Keratinocyte (primary cell): ENCODE measurements at regions not wholly inside any gene's neighbourhood (a gene's known extent, or its start where the extent isn't known, plus 50 kb on each side); places are given as distances from the start of the nearest gene placed in this dataset.
"Not testable (repeated sequence)": the region's sequence is repeated elsewhere in the genome, so short reads cannot be mapped to it uniquely, and the experiment has no call there.

Source experiments
- DNase-seq: peaks from one replicate; pipeline ENCODE4 v3.0.0-alpha.2; 2011; ENCODE audit warnings: low read depth, missing footprints, low spot score
- FAIRE-seq: peaks from 2 replicates; lab custom pipeline; 2011; peaks lifted over from hg19 to GRCh38; lab: Jason Lieb, UNC
- H2AFZ ChIP-seq: 2 replicates; pipeline ENCODE4 v1.6.0; 2012; ENCODE audit warnings: low read length, control low read depth, inconsistent platforms; ENCODE audit not compliant: control insufficient read depth
- H3K27ac ChIP-seq: 2 replicates; pipeline ENCODE4 v1.5.1; 2011; ENCODE audit warnings: low read length; ENCODE audit not compliant: control insufficient read depth, insufficient read depth
- H3K27me3 ChIP-seq: 3 replicates; pipeline ENCODE4 v1.6.0; 2011; ENCODE audit warnings: low read length; ENCODE audit not compliant: control insufficient read depth, insufficient read depth; ENCODE audit errors: extremely low read depth
- H3K36me3 ChIP-seq, 2 experiments: 2 replicates in 1 of 2; 3 replicates in 1 of 2; pipeline ENCODE4 v1.5.1; 2011; ENCODE audit warnings: low read length in 2 of 2, mild to moderate bottlenecking in 1 of 2; ENCODE audit not compliant: control insufficient read depth in 2 of 2, insufficient read depth in 2 of 2; ENCODE audit errors: extremely low read depth in 1 of 2
- H3K4me1 ChIP-seq: 3 replicates; pipeline ENCODE4 v1.5.1; 2011; ENCODE audit warnings: low read length; ENCODE audit not compliant: control insufficient read depth, insufficient read depth; ENCODE audit errors: extremely low read depth
- H3K4me2 ChIP-seq: 3 replicates; pipeline ENCODE4 v1.6.0; 2011; ENCODE audit warnings: low read depth, low read length; ENCODE audit not compliant: control insufficient read depth, insufficient read depth; ENCODE audit errors: extremely low read depth
- H3K4me3 ChIP-seq, 3 experiments: fragments of 200-600 bp in 1 of 3; sonication (generic) in 1 of 3; 2 replicates in 2 of 3; 3 replicates in 1 of 3; pipeline ENCODE4 v1.5.1; 2011 to 2016; ENCODE audit warnings: low read length in 3 of 3, mild to moderate bottlenecking in 3 of 3, control low read depth in 2 of 3, inconsistent platforms in 1 of 3, low read depth in 1 of 3, mixed read lengths in 1 of 3, mixed run types in 1 of 3, moderate library complexity in 1 of 3; ENCODE audit not compliant: control insufficient read depth in 2 of 3, insufficient read depth in 2 of 3; ENCODE audit errors: extremely low read depth in 1 of 3
- H3K79me2 ChIP-seq: 2 replicates; pipeline ENCODE4 v1.6.0; 2012; ENCODE audit warnings: low read length; ENCODE audit not compliant: control insufficient read depth, insufficient read depth
- H3K9ac ChIP-seq: 3 replicates; pipeline ENCODE4 v1.6.0; 2011; ENCODE audit warnings: low read length; ENCODE audit not compliant: control insufficient read depth, insufficient read depth; ENCODE audit errors: extremely low read depth
- H3K9me1 ChIP-seq: 3 replicates; pipeline ENCODE4 v1.6.0; 2011; ENCODE audit warnings: low read length; ENCODE audit not compliant: control insufficient read depth, insufficient read depth; ENCODE audit errors: extremely low read depth
- H3K9me3 ChIP-seq: 2 replicates; pipeline ENCODE4 v1.5.1; 2012; ENCODE audit warnings: low read depth, low read length; ENCODE audit not compliant: control insufficient read depth
- H4K20me1 ChIP-seq: 3 replicates; pipeline ENCODE4 v1.6.0; 2011; ENCODE audit warnings: low read length; ENCODE audit not compliant: control insufficient read depth, insufficient read depth; ENCODE audit errors: extremely low read depth
- EZH2 ChIP-seq: IDR thresholded peaks from one replicate; pipeline ENCODE4 v1.6.1; 2012; ENCODE audit warnings: inconsistent platforms, mild to moderate bottlenecking, low read length, moderate library complexity
- dilution Hi-C: fragments of 300-500 bp; cut with MboI; formaldehyde crosslinking; loops from one replicate; pipeline ENCODE4 v1.7.0; 2020; ENCODE audit warnings: low sequenced_read_pairs; ENCODE audit not compliant: extremely low pct_ligation_motif_present
- TF ChIP-seq, protein P1 (sequence below), 3 experiments: IDR thresholded peaks in 1 of 3; conservative IDR thresholded peaks in 1 of 3; optimal IDR thresholded peaks in 1 of 3; 2 replicates in 2 of 3; 3 replicates in 1 of 3; pipeline versions ENCODE3 to v1.5.1; 2011; ENCODE audit warnings: low read length in 3 of 3, mild to moderate bottlenecking in 3 of 3, moderate library complexity in 2 of 3, control low read depth in 1 of 3, inconsistent platforms in 1 of 3; ENCODE audit not compliant: insufficient read depth in 2 of 3; ENCODE audit errors: extremely low read depth in 1 of 3

DNA sequence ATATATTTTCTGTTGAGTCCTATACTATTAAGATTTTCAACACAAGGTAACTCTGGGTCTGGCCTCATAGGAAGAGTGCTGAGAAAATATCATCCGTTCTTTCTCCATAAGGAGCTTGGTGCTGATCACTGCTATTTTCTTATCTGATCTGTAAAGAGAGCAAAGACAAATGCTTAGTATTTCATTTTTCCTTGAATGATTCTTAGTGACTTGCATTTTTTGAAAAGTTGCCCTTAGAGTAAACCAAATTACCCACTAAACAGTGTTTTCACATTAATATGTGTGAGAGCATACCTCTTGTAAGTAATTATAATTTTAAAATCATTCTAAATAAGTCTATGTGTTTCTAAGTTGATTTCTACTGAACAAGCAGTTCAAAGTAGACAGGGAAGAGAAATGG is 121.3 kb upstream of the CTSV start:
- H4K20me1 ChIP-seq, result no peaks in the 10 kb centered on the region
- no peaks in the 10 kb centered on the region for H3K36me3 ChIP-seq
- FAIRE-seq (no peak), DNase-seq (no peak)
- no peak overlapping the region for H3K9ac ChIP-seq
- H3K9me1 ChIP-seq, result no peaks in the 10 kb centered on the region
- TF ChIP-seq, protein P1, sequence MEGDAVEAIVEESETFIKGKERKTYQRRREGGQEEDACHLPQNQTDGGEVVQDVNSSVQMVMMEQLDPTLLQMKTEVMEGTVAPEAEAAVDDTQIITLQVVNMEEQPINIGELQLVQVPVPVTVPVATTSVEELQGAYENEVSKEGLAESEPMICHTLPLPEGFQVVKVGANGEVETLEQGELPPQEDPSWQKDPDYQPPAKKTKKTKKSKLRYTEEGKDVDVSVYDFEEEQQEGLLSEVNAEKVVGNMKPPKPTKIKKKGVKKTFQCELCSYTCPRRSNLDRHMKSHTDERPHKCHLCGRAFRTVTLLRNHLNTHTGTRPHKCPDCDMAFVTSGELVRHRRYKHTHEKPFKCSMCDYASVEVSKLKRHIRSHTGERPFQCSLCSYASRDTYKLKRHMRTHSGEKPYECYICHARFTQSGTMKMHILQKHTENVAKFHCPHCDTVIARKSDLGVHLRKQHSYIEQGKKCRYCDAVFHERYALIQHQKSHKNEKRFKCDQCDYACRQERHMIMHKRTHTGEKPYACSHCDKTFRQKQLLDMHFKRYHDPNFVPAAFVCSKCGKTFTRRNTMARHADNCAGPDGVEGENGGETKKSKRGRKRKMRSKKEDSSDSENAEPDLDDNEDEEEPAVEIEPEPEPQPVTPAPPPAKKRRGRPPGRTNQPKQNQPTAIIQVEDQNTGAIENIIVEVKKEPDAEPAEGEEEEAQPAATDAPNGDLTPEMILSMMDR (optimal IDR thresholded peaks at IDR 0.05 in 1 of 3, IDR thresholded peaks at IDR 0.05 in 1 of 3, conservative IDR thresholded peaks at IDR 0.05 in 1 of 3; ENCODE audit: extremely low read depth in 1 of 3, insufficient read depth in 2 of 3, low read length in 3 of 3), result no peak
- TF ChIP-seq EZH2, result no peak
- no peaks in the 10 kb centered on the region for H3K27me3 ChIP-seq
- H3K79me2 ChIP-seq, result no peaks in the 10 kb centered on the region
- no peak overlapping the region for H3K4me2 ChIP-seq
- no peak overlapping the region for H2AFZ ChIP-seq
- H3K4me1 ChIP-seq, result no peaks in the 10 kb centered on the region
- dilution Hi-C loops, result no loop called here
- H3K4me3 ChIP-seq, result no peak overlapping the region
- no peak overlapping the region for H3K27ac ChIP-seq
- H3K9me3 ChIP-seq, result no peaks in the 10 kb centered on the region

DNA sequence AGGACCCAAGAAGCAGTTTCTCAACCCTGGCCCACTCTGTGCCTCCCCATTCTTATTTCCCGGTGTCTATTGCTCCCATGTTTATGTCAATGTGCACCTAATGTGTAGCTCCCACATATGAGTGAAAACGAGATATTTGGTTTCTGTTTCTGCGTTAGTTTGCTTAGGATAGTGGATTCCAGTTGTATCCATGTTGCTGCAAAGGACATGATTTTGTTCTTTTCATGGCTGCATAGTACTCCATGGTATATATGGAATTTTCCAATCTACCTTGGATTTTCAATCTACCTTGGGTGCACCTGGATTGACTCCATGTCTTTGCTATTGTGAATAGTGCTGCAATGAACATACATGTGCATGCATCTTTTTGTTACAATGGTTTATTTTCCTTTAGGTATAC is 119.8 kb upstream of the CTSV start:
- H3K9me1 ChIP-seq, H3K27ac ChIP-seq, dilution Hi-C loops, H3K27me3 ChIP-seq, H3K36me3 ChIP-seq, FAIRE-seq, H3K79me2 ChIP-seq, H3K4me3 ChIP-seq, DNase-seq, H3K9me3 ChIP-seq, H3K9ac ChIP-seq, H4K20me1 ChIP-seq, H3K4me1 ChIP-seq, H3K4me2 ChIP-seq, H2AFZ ChIP-seq: not testable (repeated sequence)

DNA sequence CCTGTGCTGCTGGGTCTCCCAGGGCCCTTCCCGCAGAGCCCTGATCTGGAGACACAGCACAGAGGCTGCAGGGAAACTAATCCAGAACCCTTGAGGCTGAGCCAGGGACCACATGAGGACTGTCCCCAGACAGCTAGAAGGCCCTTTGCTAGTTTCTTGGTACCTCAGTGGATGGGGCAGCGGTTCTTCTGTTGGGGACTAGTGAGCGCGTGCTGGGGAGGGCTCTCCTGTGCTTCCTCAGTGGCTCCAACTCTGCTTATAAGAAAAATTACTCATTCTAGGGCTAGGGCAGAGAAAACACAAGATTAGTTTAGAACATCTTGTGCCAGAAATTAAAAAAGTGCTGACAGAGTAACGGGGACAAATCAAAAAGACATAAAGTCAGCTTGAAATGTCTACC is 116.5 kb upstream of the CTSV start:
- H3K4me2 ChIP-seq, H3K27me3 ChIP-seq, H3K79me2 ChIP-seq, H4K20me1 ChIP-seq, H3K9me3 ChIP-seq, H3K9me1 ChIP-seq, H3K27ac ChIP-seq, FAIRE-seq, H2AFZ ChIP-seq, H3K36me3 ChIP-seq, DNase-seq, H3K4me1 ChIP-seq, H3K9ac ChIP-seq, dilution Hi-C loops, H3K4me3 ChIP-seq: not testable (repeated sequence)
